HFF-Myc (cell line): ENCODE measurements at regions not wholly inside any gene's neighbourhood (a gene's known extent, or its start where the extent isn't known, plus 50 kb on each side); places are given as distances from the start of the nearest gene placed in this dataset.

Source experiments
- DNase-seq: peaks from one replicate; pipeline ENCODE4 v3.0.0-alpha.2; 2011; ENCODE audit warnings: low read depth; ENCODE audit errors: extremely low read depth
- H3K4me3 ChIP-seq: replicated peaks from 2 replicates; pipeline ENCODE4 v1.5.1; 2011; ENCODE audit warnings: low read depth, mild to moderate bottlenecking, control low read depth, low read length
- CTCF ChIP-seq: IDR thresholded peaks from 2 replicates; pipeline ENCODE4 v1.5.1; 2012; ENCODE audit warnings: mild to moderate bottlenecking, low read depth, low read length, control low read depth; ENCODE audit errors: missing control alignments

GRCh38 chr22:27086080-27087044 is 429.0 kb downstream of the MIAT start:
- no peak for DNase-seq
- H3K4me3 ChIP-seq = no peak overlapping the region
- no peak for TF ChIP-seq CTCF

GRCh38 chr22:27087051-27087450 is 429.7 kb downstream of the MIAT start:
- no peak for TF ChIP-seq CTCF
- no peak overlapping the region for H3K4me3 ChIP-seq
- no peak for DNase-seq

GRCh38 chr22:27088026-27088425 is 430.6 kb downstream of the MIAT start:
- DNase-seq = peak; percentile 30
- no peak overlapping the region for H3K4me3 ChIP-seq
- TF ChIP-seq CTCF = no peak

GRCh38 chr22:27089264-27089663 is 431.9 kb downstream of the MIAT start:
- no peak for DNase-seq
- no peak for TF ChIP-seq CTCF
- H3K4me3 ChIP-seq = no peak overlapping the region

- DNase-seq = no peak
- H3K4me3 ChIP-seq = no peak overlapping the region
- no peak for TF ChIP-seq CTCF
Observed at GRCh38 chr22:27090611-27091011, 433.2 kb downstream of the MIAT start.

- DNase-seq = no peak
- no peak for TF ChIP-seq CTCF
Observed at GRCh38 chr22:27093422-27093821, 436.0 kb downstream of the MIAT start.

More at GRCh38 chr22:27093422-27093821, 436.0 kb downstream of the MIAT start:
- no peak overlapping the region for H3K4me3 ChIP-seq
